ENCODE measurements at regions not wholly inside any gene's neighbourhood (a gene's known extent, or its start where the extent isn't known, plus 50 kb on each side); places are given as distances from the start of the nearest gene placed in this dataset.

DNA sequence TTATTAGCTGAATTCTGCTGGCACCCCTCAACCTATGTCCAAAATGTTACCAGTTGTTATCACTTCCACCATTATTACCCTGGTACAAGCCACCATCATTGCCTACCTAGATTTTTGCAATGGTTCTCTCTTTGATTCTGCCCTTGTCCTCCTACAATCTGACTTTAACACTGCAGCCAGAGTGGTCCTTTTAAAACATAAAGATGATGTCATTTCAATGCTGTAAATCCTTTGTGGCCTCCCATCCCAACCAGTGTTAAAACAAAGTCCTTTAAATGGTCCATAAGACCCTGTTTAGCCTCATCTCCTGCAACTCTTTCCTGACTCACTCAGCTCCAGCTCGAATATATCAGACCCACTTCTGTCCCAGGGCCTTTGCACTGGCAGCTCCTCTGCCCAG lies 54.9 kb upstream of the FSTL4 start:
- TF ChIP-seq, protein P1, sequence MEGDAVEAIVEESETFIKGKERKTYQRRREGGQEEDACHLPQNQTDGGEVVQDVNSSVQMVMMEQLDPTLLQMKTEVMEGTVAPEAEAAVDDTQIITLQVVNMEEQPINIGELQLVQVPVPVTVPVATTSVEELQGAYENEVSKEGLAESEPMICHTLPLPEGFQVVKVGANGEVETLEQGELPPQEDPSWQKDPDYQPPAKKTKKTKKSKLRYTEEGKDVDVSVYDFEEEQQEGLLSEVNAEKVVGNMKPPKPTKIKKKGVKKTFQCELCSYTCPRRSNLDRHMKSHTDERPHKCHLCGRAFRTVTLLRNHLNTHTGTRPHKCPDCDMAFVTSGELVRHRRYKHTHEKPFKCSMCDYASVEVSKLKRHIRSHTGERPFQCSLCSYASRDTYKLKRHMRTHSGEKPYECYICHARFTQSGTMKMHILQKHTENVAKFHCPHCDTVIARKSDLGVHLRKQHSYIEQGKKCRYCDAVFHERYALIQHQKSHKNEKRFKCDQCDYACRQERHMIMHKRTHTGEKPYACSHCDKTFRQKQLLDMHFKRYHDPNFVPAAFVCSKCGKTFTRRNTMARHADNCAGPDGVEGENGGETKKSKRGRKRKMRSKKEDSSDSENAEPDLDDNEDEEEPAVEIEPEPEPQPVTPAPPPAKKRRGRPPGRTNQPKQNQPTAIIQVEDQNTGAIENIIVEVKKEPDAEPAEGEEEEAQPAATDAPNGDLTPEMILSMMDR (IDR thresholded peaks at IDR 0.05; ENCODE audit: borderline replicate concordance, insufficient read depth, low read depth, low read length), result no peak
- no peak overlapping the region for H3K4me3 ChIP-seq (ENCODE audit: low read depth, low read length)

DNA sequence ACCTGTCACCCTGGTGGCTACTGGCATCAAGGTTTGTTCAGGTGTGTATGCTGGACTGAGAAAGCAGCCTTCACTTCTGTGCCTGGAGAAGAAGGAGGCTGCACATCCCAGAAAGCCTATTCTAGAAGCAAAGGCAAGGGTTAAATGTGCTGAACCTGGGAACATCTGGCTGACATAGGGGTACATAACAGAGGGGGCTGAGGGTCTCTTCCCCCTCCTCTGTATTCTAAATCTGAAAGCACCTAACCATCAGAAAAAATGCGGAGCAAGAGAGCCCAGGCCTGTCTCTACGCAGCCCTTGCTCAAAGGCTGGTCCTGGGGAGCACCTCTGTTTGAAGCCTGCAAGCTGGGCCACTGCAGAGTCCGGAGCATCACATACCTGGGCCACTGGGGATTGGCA lies 53.2 kb upstream of the FSTL4 start:
- no peak overlapping the region for H3K4me3 ChIP-seq (ENCODE audit: low read depth, low read length)
- TF ChIP-seq, protein P1 (IDR thresholded peaks at IDR 0.05; ENCODE audit: borderline replicate concordance, insufficient read depth, low read depth, low read length), result no peak

GRCh38 chr5:133664422-133664821 lies 52.1 kb upstream of the FSTL4 start:
- TF ChIP-seq, protein P1 (IDR thresholded peaks at IDR 0.05; ENCODE audit: borderline replicate concordance, insufficient read depth, low read depth, low read length), result no peak
- H3K4me3 ChIP-seq (ENCODE audit: low read depth, low read length), result no peak overlapping the region

GRCh38 chr5:133663397-133664054 lies 51.2 kb upstream of the FSTL4 start:
- TF ChIP-seq, protein P1 (IDR thresholded peaks at IDR 0.05; ENCODE audit: borderline replicate concordance, insufficient read depth, low read depth, low read length), result no peak
- no peak overlapping the region for H3K4me3 ChIP-seq (ENCODE audit: low read depth, low read length)

DNA sequence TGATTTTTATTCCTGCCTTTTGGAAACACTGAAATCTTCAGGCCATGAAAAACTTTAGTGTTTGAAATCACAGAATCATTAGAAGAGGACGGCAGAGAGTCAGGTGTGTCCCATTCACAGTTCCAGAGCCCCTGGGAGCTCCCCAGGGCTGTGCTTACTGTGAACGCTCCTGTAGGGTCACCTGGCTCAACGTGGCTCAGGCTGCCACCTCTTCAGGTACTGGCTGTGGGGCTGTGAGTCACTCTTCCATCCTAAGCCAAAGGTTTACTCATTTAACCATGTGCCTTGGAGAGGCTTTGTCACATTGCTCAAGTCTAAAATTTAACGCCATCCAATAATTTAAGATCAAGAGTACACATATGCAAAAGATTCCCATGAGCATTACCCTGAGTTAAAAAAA lies 50.2 kb upstream of the FSTL4 start:
- no peak overlapping the region for H3K4me3 ChIP-seq (ENCODE audit: low read depth, low read length)
- TF ChIP-seq, protein P1 (IDR thresholded peaks at IDR 0.05; ENCODE audit: borderline replicate concordance, insufficient read depth, low read depth, low read length), result no peak

All from GM12875 (cell line).